NCI-H510A treated with DMSO at 0.1 percent for 48 hours (cell line): ENCODE measurements at regions not wholly inside any gene's neighbourhood (a gene's known extent, or its start where the extent isn't known, plus 50 kb on each side); places are given as distances from the start of the nearest gene placed in this dataset.

Experiments used
- DNase-seq: peaks from one replicate; lab custom pipeline; 2025; lab: John Stamatoyannopoulos, UW

DNA sequence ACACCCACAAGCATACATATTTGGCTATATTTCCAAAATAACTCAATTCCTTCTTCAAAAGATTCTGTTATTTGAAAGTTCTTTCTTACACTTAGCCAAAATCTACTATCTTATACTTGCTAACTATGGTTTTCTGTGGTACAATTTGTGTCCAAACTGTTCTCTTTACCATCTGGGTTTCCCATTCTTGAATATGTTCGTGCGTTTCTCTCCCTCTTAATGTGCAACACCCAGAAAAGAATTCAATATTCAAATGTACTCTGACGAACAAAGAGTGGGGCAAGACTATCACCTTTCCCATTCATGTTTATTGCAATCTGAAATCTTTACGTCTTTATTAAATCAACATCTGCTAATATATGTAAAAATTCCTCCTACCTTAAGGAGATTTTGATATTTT lies 912.7 kb downstream of the FAT4 start:
- DNase-seq, result no peak

GRCh38 chr4:126230269-126230668 lies 915.5 kb downstream of the FAT4 start:
- DNase-seq, result no peak

- no peak for DNase-seq
Measured at GRCh38 chr4:126233483-126233882, 918.7 kb downstream of the FAT4 start.

DNA sequence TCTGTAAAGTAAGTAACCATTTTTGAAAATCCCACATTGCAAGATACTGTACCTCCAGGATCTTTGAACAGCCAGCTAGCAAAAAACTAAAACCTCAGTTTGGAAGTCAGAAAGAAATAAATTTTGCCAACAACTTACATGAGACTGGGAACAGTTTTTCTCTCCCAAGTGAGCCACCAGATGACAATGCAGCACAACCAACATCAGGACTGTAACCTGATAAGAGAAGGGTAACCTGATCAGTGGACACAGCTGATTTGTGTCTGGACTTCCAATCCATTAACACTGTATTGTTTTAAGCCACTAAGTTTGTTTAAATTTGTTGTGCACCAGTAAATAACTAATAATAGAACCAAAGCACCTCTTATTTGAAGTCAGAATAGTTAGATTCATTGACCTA lies 923.3 kb downstream of the FAT4 start:
- peak; percentile 12 for DNase-seq

GRCh38 chr4:126241634-126242033 lies 926.9 kb downstream of the FAT4 start:
- DNase-seq, result no peak

- no peak for DNase-seq
Measured at GRCh38 chr4:126242679-126243390, 928.1 kb downstream of the FAT4 start.

- DNase-seq, result no peak
Measured at GRCh38 chr4:126247409-126247808, 932.7 kb downstream of the FAT4 start.

DNA sequence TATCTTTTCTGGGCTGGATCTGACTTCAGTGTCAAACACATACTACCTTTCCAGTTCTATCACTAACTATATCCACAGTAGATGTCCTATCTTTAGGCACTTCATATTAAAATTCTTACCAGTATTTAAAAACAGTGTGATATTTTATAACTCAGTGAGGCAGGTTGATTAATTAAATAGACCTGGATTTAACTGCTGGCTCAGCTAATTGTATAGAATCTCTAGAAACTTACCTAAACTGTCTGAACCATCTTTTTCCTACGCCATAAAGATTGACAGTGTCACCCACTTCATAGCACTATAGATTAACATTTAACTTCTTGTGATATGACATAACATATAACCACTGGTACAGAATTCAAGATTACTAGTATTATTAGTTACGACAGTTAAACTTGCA lies 935.3 kb downstream of the FAT4 start:
- no peak for DNase-seq

DNA sequence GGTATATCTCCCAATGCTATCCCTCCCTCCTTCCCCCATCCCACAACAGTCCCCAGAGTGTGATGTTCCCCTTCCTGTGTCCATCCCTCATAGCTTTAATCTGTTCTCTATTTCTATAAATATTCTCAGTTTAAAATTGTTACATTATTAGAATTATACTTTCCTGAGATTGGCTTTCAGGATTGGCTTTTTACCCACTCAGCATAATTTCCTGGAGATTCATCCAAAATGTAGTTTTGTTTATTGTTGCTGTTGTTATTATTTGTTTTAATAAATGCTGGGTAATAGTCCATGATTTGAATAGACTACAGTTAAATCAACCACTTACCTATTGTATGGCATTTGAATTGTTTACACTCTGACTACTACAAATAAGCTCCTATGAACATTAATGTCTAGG lies 936.4 kb downstream of the FAT4 start:
- DNase-seq, result no peak

- no peak for DNase-seq
Measured at GRCh38 chr4:126262665-126263064, 947.9 kb downstream of the FAT4 start.

DNA sequence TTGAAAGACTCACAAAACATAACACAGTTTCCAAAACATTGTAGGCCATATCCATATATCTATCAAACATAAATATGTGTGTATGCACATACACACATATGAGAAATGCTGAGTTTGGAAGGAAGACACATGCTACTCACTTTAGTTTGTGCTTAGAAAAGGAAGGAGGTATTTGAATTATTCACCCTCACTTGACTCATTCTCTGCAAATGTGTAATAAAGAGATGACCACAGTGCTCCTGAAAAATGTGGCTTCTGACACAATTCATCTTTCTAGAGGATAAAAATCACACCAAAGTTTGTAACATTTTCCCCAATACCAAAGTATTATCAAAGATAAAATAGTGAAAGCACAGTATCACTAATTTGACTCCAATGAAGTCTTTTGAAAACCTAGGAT lies 950.1 kb downstream of the FAT4 start:
- no peak for DNase-seq

- no peak for DNase-seq
Measured at GRCh38 chr4:126265888-126266287, 951.1 kb downstream of the FAT4 start.

- DNase-seq, result no peak
Measured at GRCh38 chr4:126267689-126268088, 952.9 kb downstream of the FAT4 start.

GRCh38 chr4:126268106-126268505 lies 953.4 kb downstream of the FAT4 start:
- no peak for DNase-seq

DNA sequence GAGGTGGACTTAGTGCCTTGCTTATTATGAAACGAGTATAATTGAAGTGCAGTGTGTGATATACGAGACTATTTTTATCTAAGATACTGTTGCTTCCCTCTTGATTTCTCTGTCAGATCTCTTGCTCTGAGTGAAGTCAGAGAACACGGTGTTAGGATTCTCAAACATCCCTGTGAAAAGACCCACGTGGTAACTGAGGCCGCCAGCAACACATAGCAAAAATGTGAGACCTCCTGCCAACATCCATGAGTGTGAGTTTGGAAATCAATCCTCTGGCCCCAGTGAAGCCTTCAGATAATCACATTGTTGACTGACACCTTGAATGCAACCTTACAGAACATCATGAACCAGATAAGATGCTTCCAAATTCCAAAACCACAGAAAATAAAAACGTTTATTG lies 954.4 kb downstream of the FAT4 start:
- no peak for DNase-seq

GRCh38 chr4:126271292-126271691 lies 956.5 kb downstream of the FAT4 start:
- peak; percentile 21 for DNase-seq

- no peak for DNase-seq
Measured at GRCh38 chr4:126273746-126274145, 959.0 kb downstream of the FAT4 start.

DNA sequence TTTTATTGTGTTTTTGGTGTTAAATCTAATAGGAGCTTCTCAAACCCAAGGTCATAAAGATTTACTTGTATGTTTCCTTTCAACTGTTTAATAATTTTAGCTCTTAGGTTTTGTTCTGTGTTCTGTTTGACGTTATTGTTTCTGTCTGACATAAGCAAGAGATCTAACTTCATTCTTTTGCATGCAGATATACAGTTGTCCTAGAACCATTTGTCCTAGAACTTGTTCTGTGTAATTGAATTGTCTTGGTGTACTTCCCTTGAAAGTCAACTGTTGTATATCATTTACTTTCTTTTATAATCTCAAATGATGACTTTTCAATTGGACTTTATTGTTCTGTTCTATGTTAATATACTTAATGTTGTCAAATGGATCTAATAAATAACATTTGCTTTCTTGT lies 977.1 kb downstream of the FAT4 start:
- DNase-seq, result no peak

DNA sequence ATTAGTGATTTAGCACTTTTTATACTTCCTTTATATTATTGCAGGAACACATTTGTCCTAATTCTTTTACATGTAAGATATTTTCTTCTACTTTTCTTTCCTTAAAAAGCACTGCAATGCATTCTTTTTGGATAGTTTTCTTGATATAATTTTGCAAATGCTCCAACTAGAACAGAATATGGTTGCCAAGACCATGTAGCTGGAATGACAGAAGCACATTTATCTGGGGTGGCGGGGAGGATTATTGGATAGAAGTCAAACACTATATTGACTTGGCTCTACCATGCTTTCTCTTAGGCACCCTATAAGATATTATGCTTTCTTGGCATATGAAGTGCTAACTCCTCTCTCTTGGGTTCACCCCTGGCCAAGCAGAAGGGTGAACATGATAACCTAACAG lies 983.5 kb downstream of the FAT4 start:
- no peak for DNase-seq

GRCh38 chr4:126306152-126306869 lies 991.6 kb downstream of the FAT4 start:
- no peak for DNase-seq

DNA sequence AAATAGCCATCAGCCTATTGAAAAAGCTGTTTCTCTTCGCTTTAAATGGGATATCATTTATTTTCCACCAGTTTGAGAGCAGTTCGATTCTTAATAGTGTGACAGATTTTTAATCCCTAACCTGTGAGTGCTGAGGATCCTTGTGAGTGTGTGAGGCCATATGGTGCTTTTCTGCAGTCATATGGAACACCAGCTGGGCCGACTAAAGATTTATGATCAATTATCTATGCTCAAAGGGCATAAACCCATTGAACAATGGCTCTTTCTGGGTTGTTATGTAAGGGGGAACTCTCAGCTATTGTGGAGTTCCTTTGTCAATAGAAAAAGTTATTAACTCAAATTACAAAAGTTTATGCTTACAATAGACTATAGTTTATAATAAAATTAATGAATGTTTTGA lies 1003.6 kb downstream of the FAT4 start:
- no peak for DNase-seq

DNA sequence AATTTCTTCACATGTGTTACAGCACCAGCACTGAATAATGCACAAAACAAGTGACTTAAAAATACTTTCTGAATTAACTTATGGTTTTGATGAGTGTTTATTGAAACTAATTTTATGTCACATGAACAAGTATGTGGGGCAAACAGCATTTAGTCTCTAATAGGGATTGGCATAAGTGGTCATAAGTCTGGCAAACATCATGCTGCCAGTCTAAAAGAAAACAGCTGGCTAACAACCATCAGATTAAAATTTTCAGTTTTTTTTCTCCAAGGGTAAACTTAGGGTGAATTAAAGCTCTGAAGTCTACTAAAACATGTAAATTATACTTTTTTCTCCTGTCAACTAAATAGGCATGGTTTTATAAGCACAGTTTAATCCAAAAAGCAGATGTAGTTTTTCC lies 1014.2 kb downstream of the FAT4 start:
- no peak for DNase-seq

- DNase-seq, result no peak
Measured at GRCh38 chr4:126338548-126338947, 1023.8 kb downstream of the FAT4 start.

DNA sequence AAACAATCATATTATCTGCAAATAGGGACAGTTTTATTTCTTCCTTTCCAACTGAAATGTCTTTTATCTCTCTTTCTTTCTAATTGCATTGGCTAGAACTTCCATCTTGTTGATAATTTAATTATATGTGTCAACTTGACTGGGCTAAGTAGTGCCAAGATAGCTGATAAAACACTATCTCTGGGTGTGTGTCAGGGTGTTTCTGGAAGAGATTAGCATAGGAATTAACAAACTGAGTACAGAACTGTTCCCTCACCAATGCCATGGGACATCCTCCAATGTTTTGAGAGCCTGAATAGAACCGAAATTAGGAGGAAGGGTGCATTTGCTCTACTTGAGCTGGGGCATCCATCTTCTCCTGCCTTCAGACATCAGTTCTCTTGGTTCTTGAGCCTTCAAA lies 1027.2 kb downstream of the FAT4 start:
- DNase-seq, result no peak
